ACHN (cell line): ENCODE measurements at regions not wholly inside any gene's neighbourhood (a gene's known extent, or its start where the extent isn't known, plus 50 kb on each side); places are given as distances from the start of the nearest gene placed in this dataset.
"Not testable (repeated sequence)": the region's sequence is repeated elsewhere in the genome, so short reads cannot be mapped to it uniquely, and the experiment has no call there.

ENCODE experiments used
- DNase-seq: peaks from one replicate; pipeline ENCODE4 v3.0.0-alpha.2; 2015
- in situ Hi-C: cut with HindIII; loops from 2 replicates; pipeline ENCODE4 v1.10.0; 2017; ENCODE audit warnings: low sequenced_read_pairs, low pct_ligation_motif_present, low pct_unique_long_range_greater_than_20kb

- DNase-seq = no peak
- in situ Hi-C loops = no loop called here
Observed at GRCh38 chr3:55267206-55267930, 219.7 kb downstream of the WNT5A start.

- no peak for DNase-seq
- in situ Hi-C loops = no loop called here
Observed at GRCh38 chr3:55264919-55265318, 222.2 kb downstream of the WNT5A start.

GRCh38 chr3:55252921-55253320, 234.2 kb downstream of the WNT5A start:
- in situ Hi-C loops = no loop called here
- no peak for DNase-seq

- in situ Hi-C loops, DNase-seq: not testable (repeated sequence)
Observed at GRCh38 chr3:55249156-55249555, 237.9 kb downstream of the WNT5A start.

GRCh38 chr3:55247666-55248065, 239.4 kb downstream of the WNT5A start:
- in situ Hi-C loops = no loop called here
- no peak for DNase-seq

DNA sequence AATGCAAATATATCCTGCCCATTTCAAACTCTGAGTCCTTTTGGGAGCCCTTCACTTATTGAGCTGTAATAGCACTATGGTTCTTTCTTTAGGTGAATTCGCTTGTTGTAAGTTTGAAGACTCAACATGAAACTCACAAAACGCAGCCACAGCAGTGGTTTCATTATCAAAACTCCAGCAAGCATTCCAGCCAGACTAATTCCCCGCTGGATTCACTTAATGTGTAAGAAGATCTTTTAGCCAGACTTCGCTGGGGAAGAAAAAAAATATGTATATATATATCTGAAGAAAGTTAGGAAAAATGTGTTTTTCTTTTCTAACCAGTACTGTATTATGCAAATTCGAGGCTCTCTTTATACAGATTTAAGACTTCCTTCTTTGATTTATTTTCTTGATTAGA, 241.1 kb downstream of the WNT5A start:
- DNase-seq = no peak
- in situ Hi-C loops = no loop called here

- no peak for DNase-seq
- in situ Hi-C loops = no loop called here
Observed at GRCh38 chr3:55245351-55245750, 241.8 kb downstream of the WNT5A start.

GRCh38 chr3:55244247-55244646, 242.9 kb downstream of the WNT5A start:
- DNase-seq = no peak
- in situ Hi-C loops = no loop called here

GRCh38 chr3:55243678-55244077, 243.4 kb downstream of the WNT5A start:
- in situ Hi-C loops = no loop called here
- no peak for DNase-seq

DNA sequence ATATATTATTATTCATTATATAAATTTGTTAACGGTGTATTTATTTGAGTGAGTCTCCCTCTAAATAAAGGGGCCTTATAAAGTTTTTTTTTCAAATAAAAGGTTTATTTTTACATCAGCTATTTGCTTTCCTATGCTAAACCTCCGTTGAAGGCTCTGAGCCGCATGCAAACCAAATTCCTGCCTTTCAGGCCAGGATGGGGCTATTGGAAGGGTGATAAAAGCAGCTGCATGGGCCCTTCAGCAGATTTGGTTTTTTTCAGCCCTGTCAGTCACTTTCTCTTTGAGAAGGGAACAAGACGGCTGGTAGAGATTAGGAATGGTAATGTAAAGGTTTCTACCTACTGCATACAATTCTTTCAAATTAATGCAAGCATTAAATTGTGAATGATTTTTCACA, 244.2 kb downstream of the WNT5A start:
- no peak for DNase-seq
- in situ Hi-C loops = no loop called here

GRCh38 chr3:55241098-55241497, 246.0 kb downstream of the WNT5A start:
- no peak for DNase-seq
- in situ Hi-C loops = no loop called here

GRCh38 chr3:55235416-55235815, 251.7 kb downstream of the WNT5A start:
- no peak for DNase-seq
- in situ Hi-C loops = no loop called here

DNA sequence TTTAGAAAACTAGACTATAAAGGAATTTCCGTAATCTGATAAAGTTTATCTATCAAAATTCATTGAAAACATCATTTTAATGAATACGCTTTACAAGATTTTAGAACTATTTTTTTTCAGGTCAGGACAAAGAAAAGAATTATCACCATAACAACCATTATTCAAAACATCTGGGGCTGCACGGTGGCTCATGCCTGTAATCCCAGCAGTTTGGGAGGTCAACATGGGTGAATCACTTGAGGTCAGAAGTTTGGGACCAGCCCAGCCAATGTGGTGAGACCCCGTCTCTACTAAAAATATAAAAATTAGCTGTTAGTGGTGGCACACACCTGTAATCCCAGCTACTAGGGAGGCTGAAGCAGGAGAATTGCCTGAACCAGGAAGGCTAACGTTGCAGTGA, 260.4 kb downstream of the WNT5A start:
- in situ Hi-C loops = no loop called here

GRCh38 chr3:55218577-55218976, 268.5 kb downstream of the WNT5A start:
- DNase-seq = no peak
- in situ Hi-C loops = no loop called here

More for the DNA sequence above, 260.4 kb downstream of the WNT5A start:
- no peak for DNase-seq

DNA sequence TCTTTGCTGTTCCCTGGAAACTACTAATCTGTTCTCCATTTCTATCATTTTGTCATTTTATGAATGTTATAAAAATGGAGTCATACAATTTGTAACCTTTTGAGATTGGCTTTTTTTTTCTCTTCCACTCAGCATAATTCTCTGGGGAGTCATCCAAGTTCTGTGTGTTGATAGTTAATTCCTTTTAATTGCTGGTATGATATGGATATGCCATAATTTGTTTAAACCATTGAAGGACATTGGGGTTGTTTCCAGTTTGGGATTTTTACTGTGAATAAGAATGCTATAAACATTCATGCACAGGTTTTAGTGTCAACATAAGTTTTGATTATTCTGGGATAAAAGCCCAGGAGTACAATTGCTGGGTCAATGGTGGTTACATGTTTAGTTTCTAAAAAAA, 279.4 kb downstream of the WNT5A start:
- no peak for DNase-seq
- in situ Hi-C loops = no loop called here

DNA sequence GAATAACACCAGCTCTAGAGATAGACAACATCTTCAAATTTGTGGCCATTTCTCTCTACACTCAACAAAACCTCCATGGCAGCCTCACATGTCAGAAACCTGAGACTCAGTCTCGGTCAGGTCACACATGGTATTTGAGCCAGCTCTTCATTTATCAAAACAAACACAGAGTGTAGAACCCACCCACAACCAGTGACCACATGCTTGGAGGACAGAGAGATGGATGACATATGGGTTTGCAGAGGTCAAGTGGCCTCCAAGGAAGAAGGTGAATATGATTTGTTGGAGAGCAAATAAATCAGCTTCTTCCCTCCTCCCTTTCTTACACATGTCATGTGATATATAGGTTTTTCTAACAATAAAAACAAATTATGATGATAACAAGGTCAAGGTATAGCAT, 278.1 kb upstream of the LRTM1 start:
- in situ Hi-C loops = no loop called here
- no peak for DNase-seq

DNA sequence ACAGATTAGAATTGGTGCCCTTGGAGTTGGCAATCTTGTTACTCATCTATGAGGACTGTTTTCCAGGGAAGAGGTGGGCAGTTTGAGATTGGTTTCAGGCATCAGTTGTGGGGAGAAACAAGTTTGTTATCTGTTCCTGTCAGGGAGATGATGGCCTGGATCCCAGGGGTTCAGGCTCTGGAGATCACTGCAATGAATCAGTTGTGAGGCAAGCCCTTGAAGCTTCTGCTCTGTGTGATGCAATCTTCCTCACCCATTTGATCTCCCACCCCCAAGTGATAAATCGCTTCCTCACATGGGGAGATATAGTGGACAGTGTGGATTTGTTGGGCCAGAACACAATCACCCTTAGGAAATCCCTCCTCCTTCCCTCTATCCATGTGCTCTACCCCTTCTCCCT, 276.6 kb upstream of the LRTM1 start:
- DNase-seq = no peak
- in situ Hi-C loops = no loop called here

- DNase-seq = no peak
- in situ Hi-C loops = no loop called here
Observed at GRCh38 chr3:55203546-55203945, 275.7 kb upstream of the LRTM1 start.

DNA sequence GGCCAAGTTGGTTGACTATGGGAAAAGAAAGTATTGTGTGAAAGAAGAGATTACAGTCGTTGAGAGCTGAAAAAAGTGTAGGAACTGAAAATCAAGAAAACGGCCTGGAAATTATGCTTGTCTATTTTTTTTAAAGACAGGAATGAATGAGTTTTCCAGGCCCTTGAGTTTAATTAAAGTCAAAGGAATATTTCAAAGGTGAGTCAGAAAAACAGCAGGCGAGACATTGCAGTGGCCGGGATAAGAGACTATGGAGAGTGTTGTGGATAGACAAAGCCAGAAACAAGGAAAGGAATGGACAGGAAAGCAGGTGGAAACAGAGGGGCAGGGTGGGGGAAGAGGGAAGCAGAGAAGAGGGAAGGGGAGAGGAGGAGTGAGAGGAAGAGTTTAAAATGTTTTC, 275.1 kb upstream of the LRTM1 start:
- in situ Hi-C loops = no loop called here

DNA sequence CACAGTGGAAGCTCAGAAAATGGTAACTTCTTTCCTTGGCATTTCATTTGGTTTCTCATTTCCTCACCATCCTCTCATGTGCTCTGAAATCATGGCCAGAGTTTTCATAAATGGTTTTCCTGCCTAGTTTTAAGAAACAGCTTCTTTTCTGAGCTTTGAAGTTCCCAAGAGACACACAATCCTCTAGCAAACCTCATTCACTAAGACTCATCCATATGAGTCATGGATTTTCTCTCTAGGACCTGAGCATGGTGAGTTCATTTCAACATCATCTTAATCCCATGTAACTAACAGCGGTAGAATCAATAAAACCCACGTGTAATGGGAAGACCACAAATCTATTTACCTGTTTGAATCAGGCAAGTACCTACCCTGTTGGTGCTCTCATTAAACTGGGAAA, 274.5 kb upstream of the LRTM1 start:
- DNase-seq = no peak
- in situ Hi-C loops = no loop called here

More for the DNA sequence above, 275.1 kb upstream of the LRTM1 start:
- no peak for DNase-seq

GRCh38 chr3:55201779-55202178, 273.9 kb upstream of the LRTM1 start:
- DNase-seq = no peak

More at GRCh38 chr3:55201779-55202178, 273.9 kb upstream of the LRTM1 start:
- in situ Hi-C loops = no loop called here
